SH-SY5Y (cell line): ENCODE measurements at regions not wholly inside any gene's neighbourhood (a gene's known extent, or its start where the extent isn't known, plus 50 kb on each side); places are given as distances from the start of the nearest gene placed in this dataset.

Source experiments
- GATA2 ChIP-seq: IDR thresholded peaks from 2 replicates; pipeline ENCODE4 v1.6.1; 2011; ENCODE audit warnings: mild to moderate bottlenecking, low read depth, low read length
- GATA3 ChIP-seq: IDR thresholded peaks from 2 replicates; pipeline ENCODE4 v1.6.1; 2011; ENCODE audit warnings: low read depth, mild to moderate bottlenecking, low read length, moderate library complexity

DNA sequence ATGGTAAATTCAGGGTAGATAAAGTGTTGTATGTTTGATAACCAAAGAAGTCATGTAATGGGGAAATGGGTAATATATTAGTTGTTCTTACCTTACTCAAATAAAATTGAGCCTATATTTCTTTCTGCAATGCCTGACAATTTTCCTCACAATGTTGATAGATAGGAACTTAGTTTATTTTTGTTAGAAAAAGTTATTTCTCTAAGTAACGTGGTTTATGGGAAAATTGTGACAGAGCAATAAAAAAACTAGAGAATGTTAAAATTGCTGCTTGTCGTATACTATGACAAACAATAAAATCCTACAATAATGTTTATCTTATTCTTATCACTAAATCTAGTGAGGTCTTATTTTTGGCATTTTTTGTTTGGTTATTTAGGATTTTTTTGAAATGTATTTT is 534.1 kb downstream of the TMTC2 start:
- TF ChIP-seq GATA2 (no peak), GATA3 (no peak)

DNA sequence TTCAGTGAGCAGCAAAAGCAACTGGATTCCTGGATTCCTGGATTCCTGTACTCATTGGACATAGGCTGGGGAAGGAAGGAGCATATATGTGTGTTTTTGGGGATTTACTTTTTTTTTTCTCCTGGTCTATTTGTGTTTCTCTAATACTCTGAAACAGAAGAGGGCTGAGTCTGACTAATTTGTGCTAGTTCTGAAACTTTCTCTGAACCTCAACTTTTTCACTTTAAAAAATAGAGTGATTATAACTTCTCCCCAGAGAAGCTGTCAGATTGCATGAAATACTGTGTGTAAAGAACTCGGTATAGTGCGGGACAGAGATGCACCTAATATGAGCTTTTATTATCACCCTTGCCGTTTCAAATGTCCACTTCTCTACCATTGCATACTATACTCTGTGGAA is 529.5 kb downstream of the TMTC2 start:
- no peak for TF ChIP-seq GATA2
- TF ChIP-seq GATA3: no peak

DNA sequence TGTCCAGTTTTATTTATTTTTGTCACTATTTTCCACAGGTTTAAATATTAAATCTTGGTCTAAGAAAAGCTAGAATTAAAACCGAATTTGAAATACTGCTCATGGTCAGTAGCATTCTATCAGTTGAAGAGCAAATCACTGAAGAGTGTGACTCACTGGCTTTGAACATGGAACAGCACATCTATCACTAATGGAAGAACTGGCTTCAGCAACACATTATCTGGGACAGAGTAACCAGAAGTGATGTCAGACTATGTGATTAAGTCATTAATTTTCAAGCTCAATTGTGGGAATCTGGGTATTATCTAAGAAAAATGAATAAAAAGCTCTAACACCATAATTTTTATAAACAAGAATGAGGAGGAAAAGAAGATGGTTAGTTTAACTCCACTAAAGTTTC is 527.5 kb downstream of the TMTC2 start:
- TF ChIP-seq GATA2 (no peak), GATA3 (no peak)

DNA sequence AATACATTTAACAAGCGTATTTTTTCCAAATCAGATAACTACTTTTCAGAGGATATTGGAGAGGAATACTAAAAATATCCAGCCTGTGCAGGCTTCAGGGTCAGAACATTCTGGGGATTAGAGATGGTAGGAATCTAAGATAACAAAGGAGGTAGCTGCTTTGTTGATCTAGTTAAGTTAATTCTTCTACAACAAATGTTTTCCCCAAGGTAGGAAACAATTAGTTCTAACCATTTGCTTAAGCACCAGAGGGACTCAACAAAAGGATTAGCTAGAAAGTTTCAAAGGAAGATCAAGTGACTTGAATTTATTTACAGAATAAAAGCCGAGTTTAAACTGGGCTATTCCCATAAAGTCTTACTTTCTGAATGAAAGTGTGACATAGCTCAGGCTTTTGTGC is 524.2 kb downstream of the TMTC2 start:
- TF ChIP-seq GATA3: no peak
- TF ChIP-seq GATA2: no peak

DNA sequence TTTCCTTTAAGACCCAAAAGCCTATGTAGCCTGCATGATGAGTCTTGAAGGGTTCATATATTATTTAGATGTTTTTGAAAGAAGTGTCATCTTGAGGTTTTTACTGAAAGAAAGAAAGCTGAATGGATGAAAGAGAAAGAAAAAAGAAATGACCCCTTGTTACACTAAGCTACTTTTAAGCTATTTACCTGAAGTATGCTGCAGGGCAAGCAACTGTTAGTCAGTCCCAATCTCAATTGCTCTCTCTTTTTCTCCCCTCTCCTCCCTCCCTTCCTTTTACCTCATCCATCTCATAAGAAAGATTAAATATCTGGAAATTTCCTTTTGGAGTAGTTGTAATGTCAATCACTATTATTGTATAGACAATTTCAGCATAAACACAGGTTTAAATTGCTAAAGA is 512.4 kb downstream of the TMTC2 start:
- TF ChIP-seq GATA3 (no peak), GATA2 (no peak)

DNA sequence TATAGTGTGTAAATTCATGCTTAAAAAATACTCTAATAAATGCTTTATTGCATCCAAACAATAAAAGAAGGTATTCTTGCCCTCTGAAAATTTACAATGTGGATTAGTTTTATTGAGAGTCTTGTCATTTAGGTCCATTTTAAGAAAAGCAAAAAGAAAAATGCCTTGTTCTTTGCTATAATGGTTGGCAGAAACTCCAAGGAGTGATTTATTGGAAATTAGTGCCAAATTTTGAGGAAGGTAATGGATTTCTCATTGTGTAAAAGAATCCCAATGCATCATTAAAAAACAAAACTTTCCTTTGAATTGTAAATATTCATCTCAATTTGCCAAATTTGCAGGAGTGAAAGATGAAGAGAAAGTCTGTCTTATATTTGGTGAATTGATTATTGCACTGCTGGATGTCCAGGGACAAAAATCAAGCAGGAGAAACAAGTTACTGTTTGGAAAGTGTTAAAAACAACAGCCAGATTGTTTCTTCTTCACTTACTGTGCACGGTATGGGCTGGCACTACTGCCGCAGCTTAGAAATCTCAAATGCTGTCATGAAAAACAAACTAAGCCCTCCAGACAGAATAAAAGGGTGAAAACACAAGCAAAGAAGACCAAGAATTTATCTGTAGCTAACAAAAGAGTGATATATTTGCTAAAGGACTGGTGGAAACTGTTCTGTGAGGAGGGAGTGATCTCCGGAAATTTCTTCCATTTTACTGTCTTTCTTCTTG is 511.7 kb downstream of the TMTC2 start:
- TF ChIP-seq GATA2 (no peak), GATA3 (no peak)

DNA sequence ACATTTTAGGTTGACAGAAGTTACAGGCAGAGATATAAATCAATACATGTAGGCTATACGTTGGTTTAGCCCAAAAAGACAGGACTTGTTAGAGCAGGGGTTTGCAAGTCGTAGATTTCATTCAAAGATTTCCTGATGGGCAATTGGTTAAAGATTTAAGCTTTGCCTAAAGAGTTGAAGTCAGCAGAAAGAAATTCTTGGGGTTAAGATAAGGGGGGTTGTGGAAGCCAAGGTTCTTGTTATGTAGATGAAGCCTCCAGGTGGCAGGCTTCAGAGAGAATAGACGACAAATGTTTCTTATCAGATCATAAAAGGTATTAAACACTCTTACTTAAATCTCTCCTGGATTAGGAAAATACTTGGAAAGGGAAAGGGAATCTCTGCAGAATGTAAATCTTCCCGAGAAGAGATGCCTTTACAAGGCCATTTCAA is 510.8 kb downstream of the TMTC2 start:
- TF ChIP-seq GATA2 (no peak), GATA3 (no peak)

DNA sequence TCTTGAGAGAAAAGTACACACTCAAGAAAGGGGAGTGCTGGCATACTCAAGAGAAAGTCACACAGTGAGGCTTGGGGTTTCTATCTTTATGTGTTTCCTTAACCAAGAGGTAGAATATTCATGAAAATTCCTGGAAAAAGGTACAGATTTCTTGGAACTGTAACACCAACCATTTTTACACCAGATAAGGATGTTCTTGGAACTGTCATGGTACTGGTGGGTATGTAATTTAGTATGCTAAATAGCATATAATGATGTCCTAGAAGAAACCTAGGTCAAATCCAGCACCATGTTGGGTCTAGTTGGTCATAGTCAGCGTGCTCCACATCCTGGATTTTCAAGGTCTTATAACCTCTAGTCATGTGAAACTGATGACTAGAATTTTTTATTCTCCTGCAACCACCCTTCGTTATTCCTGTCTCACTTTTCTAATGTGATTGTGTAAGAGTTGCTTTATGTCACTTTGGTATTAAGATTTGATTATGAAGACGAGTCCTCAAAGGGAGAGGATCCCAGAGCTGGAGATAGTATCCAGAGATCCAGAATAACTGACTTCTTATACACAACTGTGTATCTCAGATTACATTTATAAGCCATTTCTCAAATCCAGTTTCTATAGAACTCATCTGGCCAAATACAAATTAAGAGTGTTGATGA is 510.1 kb downstream of the TMTC2 start:
- TF ChIP-seq GATA2: no peak
- TF ChIP-seq GATA3: no peak

DNA sequence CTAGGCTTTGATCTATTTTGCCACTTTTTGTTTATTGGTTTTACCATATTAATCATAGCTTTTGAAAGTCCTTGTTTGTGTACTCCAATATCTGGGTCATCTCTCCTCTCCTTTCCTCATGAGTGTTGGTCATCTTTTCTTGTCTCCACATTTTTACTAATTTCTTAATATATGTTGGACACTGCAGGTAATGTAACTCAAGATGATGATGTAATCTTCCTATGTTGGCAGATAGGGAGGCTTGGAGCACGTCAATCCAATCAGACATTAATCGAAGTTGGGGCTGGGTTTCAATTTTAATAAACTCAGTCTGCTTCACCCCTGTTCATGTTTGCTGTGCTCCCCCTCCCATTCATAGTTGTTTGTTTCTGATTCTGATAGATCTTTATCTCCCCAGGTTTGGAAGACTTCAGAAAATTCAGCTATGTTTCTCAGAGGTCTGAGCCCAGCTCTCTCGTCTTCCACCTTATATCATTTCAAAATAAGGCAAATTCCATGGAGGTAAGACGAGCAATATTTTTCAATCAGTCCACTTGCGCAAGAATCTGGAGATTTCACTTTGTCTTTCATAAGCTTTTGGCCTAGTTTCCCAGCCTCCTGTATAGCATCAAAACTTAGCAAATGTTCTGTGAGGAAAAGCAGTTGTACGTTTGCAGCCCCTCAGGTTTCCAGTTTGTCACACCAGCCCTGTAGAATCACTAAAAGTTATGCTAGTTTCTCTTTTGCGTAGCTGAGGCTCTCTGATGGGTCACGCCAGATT is 504.1 kb downstream of the TMTC2 start:
- TF ChIP-seq GATA2 (no peak), GATA3 (no peak)

DNA sequence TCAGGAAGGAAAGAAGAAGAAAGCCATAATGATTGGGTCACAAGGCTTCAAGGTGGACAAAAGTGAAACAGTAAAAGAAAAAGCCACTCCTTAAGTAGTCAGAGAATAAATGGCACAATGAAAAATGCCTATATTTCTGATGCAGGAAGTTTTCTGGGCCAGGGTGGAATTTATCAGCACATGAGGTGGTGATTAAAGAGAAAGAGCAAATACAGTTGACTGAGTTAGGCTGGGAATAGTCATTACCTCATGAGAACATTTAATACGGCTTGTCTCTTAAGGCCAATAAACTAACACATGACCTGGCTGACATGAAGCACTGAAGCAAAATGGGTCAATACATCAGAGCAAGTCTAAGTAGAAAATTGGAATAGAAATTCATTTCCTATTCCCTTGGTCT is 499.7 kb downstream of the TMTC2 start:
- TF ChIP-seq GATA3 (no peak), GATA2 (no peak)

DNA sequence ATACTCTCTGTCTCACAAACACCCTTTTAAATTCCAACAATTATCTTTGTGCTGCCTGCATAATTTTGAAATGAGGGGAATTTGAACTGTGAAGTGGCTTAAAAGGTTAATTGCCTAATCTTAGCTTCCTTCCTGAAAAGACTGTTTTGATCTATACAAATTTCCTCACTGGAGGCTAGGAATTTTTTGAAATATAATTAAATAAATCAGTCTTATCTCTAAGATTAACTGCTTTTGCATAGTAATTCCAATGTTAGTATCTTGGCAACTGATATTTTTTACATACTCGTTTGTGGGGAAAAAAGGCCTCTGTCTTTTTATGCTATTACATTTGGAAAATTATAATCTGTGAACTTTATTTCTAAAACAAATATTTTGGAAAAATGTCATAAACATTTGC is 498.5 kb downstream of the TMTC2 start:
- TF ChIP-seq GATA3 (no peak), GATA2 (no peak)
